8988T (cell line): ENCODE measurements at regions not wholly inside any gene's neighbourhood (a gene's known extent, or its start where the extent isn't known, plus 50 kb on each side); places are given as distances from the start of the nearest gene placed in this dataset.

Experiments
- DNase-seq: peaks from one replicate; pipeline ENCODE4 v3.0.0; 2011

- DNase-seq = no peak
Observed at GRCh38 chr13:72437458-72437857, 290.0 kb downstream of the MZT1 start.

- no peak for DNase-seq
Observed at GRCh38 chr13:72435251-72435650, 292.2 kb downstream of the MZT1 start.

- no peak for DNase-seq
Observed at GRCh38 chr13:72431981-72432682, 295.3 kb downstream of the MZT1 start.

- no peak for DNase-seq
Observed at GRCh38 chr13:72430923-72431322, 296.5 kb downstream of the MZT1 start.

GRCh38 chr13:72427757-72428528 is 299.5 kb downstream of the MZT1 start:
- DNase-seq = no peak

GRCh38 chr13:72424059-72424458 is 303.4 kb downstream of the MZT1 start:
- no peak for DNase-seq

- no peak for DNase-seq
Observed at GRCh38 chr13:72415817-72416216, 311.6 kb downstream of the MZT1 start.

- no peak for DNase-seq
Observed at GRCh38 chr13:72412481-72412880, 314.9 kb downstream of the MZT1 start.

GRCh38 chr13:72405441-72405840 is 322.0 kb downstream of the MZT1 start:
- DNase-seq = no peak

GRCh38 chr13:72403396-72404010 is 323.9 kb downstream of the MZT1 start:
- DNase-seq = no peak

GRCh38 chr13:72400856-72401255 is 326.6 kb downstream of the MZT1 start:
- DNase-seq = no peak

- no peak for DNase-seq
Observed at GRCh38 chr13:72399351-72399750, 328.1 kb downstream of the MZT1 start.

- DNase-seq = no peak
Observed at GRCh38 chr13:72397265-72397664, 330.2 kb downstream of the MZT1 start.

GRCh38 chr13:72390909-72391308 is 336.5 kb downstream of the MZT1 start:
- no peak for DNase-seq

- DNase-seq = no peak
Observed at GRCh38 chr13:72386138-72386684, 341.2 kb downstream of the MZT1 start.

GRCh38 chr13:72384879-72385278 is 342.6 kb downstream of the MZT1 start:
- DNase-seq = no peak

GRCh38 chr13:72384186-72384823 is 343.1 kb downstream of the MZT1 start:
- DNase-seq = no peak

- DNase-seq = no peak
Observed at GRCh38 chr13:72383646-72384045, 343.8 kb downstream of the MZT1 start.

GRCh38 chr13:72379581-72379980 is 347.8 kb downstream of the MZT1 start:
- no peak for DNase-seq

GRCh38 chr13:72368031-72368430 is 359.4 kb downstream of the MZT1 start:
- DNase-seq = no peak

GRCh38 chr13:72346716-72347115 is 380.7 kb downstream of the MZT1 start:
- no peak for DNase-seq

GRCh38 chr13:72342364-72342763 is 385.1 kb downstream of the MZT1 start:
- DNase-seq = no peak

GRCh38 chr13:72341904-72342303 is 385.5 kb downstream of the MZT1 start:
- no peak for DNase-seq
